GM21515 (cell line): ENCODE measurements at regions not wholly inside any gene's neighbourhood (a gene's known extent, or its start where the extent isn't known, plus 50 kb on each side); places are given as distances from the start of the nearest gene placed in this dataset.

ENCODE experiments used
- ATAC-seq: cut with Tn5 transposase; IDR thresholded peaks from one replicate; pipeline ENCODE4 v1.9.1; 2021; ENCODE audit not compliant: unreplicated experiment

DNA sequence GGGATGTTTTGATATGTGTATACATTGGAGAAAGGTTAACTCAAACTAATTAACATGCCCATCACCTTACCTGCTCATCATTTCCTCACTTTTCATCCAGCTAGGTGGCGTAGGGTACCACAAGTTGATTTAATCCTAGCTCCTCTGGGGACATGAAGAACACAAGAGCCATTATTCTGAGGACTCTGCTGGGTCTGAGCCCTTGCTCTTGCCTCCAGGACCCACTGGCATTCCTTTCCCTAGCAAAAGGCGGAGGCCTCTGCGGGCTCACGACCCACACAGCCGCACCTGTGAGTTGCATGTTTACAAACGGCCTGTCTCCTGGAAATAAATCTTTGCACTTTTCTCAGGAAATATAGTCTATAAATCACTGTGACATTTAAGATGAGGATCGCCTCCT, 871.9 kb downstream of the TBC1D22A start:
- no peak for ATAC-seq

DNA sequence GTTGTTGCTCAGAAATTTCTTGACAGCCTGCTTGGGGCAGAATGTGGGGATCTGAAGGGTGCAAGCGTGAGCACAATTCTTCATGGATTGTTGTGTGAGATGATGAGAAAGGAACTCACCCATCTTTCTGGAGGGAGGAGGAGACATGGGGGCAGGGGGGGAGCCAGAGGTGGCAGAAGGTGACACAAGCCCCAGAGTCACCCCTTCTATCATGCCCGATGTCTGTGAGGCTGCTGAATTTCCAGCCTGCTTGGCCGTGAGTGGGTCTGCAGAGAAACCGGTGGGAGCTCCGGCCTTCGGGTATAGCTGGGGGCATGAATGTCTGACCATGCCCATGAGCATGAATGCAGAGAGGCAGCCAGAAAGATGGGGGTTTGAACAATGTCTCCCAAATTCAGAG, 870.7 kb downstream of the TBC1D22A start:
- no peak for ATAC-seq

DNA sequence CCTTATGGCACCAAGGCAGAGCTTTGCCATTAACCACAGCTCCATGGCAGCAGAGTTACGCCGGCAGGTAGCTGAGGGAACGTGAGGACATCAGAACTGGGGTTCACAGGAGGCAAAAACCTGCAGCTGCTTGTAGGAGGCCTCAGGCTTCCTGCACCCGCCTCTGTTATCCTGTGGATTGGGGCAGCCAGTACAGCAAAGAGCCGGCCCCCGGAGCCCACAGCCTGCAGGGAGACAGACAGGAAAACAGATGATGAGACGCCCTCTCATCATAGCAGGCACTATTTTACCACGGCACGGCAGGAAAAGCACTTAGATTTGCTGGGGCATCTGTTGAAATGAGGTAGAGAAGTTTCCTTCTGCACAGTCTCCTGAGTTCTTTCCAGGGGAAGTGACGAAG, 870.3 kb downstream of the TBC1D22A start:
- ATAC-seq: no peak

DNA sequence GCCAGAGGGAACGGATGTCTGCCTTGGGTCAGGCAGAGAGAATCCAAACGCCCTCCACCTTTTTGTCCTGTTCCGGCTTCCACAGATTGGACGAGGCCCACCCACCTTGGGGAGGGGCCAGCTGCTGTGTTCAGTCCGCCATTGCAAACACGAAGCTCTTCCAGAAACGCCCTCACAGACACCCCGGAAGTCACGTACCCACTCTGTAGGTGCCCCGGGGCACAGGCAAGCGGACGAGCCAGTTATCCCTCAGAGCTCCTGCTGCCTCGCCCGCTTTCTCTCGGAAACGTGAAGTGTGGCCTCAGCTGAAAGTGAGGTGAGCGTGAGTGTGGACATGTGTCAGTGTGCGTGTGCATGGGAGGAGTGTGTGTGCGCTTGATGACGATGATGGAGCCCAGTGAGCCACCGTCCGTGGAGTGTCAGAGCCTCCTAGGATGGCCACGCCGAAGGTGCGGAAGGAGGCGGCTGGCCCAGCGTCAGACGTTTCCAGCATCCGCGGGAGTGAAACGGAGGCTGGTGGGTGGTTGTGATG, 869.2 kb downstream of the TBC1D22A start:
- no peak for ATAC-seq

DNA sequence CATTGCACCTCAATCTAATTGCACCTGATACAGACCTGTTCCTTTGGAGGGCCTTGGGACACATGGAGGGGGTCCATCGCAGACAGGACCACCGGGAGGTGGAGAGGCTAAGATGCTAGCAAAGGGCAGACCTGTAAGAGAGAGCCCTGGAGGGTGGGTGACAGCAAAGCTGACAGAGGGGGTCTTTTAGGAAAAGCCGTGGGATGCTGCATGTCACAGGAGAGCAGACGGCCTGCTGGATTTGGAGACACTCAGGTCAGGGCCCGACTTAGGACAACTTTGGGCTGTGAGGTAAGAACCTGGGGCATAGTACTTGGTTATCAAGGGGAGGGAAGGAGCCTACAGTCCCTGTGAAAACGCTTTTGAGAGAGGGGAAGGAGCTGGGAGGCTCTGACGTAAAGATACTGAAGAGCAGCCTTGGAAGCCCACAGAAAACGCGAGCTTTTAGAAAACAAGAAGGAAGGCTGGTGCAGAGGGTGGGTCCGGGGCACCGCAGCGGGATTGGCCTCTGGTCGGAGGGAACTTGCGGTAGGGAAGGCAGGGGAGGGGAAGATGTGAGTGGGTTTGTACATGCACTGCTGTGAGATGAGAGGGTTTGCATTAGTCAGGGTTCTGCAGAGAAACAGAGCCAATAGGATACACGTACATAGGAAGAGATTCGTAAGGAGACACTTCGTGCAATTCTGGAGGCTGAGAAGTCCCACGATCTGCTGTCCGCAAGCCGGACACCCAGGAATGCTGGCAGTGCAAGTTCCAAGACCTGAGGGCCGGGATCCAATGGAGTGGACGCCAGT, 868.5 kb downstream of the TBC1D22A start:
- ATAC-seq: no peak

DNA sequence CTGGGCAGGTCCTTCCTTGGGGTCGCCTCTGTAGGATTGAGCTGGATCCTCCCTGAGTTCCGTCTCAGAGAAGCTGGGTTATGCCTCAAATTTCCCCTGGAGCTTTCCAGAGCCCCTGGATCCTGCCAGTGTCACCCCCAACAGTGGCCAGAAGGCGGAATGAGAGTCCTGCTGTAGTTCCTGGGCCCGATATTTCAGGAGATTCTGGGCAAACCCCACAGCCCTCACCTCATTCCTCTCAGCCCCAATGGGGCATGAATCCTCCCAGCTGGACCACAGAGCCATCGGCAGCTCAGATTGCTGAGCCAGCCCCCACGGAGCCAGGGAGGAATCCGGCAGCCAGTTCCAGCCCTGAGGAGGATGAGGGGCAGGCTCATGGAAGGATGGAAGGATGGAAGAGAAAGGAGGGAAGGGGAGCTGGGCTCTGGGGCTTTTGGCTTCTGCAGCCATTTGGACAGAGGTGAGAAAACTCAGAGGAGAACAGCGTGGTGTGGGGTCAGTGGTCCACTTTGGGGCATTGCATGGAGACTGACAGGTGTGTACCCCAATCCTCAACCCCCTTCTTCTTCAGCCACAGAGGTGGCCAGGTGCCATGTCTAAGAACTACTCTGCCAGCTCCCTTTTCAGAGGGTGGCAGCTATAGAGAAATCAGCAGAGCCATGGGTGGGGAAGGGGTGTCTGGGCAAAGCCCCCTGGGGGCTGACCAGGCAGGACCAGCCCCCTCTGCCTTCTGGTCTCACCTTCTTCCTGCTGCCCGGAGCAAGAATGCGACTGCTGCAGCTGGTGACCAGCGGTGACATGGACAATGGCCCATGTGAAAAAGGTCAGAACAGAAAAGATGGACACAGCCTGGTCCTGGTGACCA, 867.6 kb downstream of the TBC1D22A start:
- ATAC-seq: no peak

DNA sequence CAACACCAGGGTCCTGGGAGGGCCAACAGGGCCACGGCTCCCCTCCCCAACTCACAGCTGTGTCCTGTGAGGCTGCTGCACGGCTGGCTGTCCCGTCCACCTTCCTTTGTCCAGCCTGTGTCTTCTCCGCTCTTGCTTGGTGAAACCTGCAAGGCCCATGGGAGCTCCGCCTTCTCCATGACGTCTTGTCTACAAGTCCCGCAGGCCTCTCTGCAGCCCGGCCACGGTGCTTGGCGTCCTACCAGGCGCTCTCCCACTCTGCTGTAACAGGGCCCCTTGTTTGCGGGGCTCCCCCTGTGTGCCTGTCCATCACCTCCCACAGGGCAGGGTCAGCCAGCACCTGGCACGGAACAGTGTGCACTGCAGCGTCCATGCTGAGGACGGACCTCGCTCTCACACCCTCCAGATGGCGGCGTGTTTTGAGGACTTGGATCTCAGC, 866.8 kb downstream of the TBC1D22A start:
- ATAC-seq: no peak

DNA sequence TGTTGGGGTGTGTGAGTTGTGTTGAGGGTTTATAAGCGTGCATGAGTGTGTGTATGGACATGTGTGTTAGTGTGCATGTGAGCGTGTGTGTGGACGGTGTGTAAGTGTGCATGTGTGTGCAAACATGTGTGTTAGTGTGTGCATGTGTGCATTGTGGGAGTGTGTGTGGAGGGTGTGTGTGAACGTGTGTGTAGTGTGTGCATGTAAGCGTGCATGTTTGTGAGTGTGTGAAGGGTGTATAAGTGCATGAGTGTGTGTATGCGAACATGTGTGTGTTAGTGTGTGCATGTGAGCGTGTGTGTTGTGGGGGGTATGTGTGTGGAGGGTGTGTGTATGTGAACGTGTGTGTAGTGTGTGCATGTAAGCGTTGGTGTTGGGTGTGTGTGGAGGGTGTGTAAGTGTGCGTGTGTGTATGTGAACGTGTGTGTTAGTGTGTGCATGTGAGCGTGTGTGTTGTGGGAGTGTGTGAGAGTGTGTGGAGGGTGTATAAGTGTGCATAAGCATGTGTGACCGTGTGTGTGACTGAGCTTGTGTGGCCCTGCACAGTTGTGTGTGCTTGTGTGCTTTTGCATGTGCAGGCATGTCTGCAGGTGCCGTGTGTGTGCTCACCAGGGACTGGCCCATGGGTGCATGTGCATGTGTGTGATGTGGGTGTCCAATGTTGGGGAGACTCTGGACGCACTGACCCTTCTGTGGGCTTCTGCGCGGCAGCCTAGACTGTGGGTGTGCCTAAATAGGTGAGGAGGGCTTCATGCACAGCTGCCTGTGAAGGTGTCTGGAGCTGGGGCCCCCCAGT, 866.2 kb downstream of the TBC1D22A start:
- no peak for ATAC-seq

DNA sequence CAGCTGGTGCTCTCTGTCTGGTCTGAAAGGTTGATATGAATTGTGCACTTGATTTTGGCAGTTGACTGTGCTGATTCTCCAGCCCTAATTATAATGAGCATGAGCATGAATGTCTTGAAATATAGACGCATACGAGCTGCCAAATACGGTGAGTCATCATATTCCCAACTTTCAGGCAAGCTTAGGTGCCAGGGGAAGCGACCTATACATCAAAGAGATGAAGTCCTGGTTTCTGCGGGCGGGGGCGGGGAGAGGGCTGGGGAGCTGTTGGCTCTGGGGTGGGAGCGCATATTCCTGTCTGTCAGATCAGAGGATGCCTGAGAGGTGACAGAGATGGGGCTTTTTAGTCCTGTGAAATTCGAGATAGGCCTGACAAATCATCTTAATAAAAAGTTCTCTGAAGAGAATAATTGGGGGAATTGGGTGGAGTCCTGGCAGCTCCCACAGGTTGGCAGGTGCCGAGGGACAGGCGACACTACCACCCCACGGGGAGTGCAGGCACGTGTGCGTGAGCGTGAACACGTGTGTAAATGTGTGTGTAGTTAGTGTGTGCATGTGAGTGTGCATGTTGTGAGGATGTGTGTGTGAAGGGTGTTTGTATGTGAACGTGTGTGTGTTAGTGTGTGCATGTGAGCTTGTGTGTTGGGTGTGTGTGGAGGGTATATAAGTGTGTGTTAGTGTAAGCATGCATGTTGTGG, 865.3 kb downstream of the TBC1D22A start:
- no peak for ATAC-seq

DNA sequence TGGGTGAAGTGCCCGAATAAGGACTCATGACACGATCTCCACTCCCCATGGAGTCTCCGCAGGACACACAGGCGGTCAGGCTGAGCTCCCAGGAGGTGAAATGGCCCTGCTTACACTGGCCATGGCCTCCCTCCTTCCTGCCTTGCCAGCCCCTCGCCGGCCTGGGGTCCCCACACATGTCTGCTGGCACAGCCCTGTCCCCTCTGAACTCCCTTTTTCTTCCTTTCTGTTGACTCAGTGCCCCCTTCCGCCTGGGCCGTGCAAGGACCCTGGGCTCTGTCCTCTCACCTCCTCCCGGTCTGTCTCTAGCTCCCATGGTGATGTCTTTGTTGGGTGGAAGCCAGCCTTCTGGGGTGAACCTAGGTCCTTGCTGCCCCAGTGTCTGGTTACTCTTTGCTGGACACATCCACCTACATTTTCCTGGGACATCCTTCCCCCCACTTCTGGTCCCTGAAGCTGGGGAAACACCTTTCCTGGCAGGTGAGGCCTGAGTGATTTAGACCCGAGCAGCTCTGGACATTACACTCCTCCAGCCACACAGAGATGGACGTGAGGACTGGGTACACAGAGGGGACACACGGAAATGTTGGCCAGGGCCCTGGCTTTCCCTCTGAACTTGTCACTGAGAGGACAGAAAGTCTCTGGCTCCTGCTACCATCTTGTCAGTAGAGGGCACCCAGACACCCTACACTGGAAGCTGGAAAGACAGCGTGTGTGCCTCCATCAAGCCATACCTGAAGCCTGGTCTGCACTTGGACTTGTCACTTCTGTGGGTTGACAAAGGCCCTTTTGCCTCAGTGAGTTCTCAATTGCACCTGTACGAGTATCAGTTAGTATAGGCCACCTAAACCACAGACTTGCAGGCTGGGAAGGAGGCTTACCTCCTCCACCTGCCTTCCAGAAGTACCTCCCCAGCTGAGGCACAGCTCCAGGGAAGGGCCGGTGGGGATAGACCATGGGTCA, 864.3 kb downstream of the TBC1D22A start:
- no peak for ATAC-seq

DNA sequence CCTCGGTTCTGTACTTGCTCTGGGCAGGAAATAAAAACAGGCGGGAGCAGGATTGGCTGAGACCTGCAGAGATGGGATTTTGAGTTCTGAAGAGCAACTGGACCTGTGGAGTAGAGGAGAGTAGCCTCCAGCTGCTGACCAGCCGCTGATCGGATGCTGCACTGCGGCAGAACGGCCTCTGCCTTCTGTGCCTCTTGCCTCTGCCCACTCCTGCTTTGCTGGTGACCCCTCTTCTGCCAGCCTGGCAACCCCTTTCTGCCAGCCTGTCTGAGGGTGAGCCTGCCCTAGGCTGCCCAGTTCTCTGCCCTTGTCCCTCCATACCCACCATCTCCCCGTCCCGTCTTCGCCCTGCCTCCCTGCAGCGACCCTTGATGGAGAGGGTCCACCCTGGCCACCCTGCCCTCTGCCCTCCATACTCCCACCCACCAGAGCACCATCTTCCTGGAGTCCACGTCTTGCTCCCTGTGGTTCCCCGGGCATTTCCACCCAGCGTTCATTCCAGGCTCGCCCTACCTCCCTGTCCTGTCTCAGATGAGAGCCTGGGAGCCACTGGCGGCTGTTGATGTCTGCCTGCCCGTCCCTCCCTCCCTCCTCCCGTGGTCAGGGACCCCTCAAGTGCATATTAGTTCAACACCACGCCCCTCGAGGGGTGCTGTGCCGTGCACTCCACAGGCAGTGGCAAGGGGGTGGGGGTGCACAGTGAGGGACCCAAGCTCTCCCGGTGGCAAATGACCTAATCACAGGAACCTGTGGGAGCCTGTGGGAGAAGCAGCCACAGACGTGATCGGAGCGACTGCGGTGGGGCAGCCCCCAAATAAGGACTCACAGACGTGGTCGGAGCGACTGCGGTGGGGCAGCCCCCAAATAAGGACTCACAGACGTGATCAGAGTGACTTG, 863.3 kb downstream of the TBC1D22A start:
- ATAC-seq: no peak

DNA sequence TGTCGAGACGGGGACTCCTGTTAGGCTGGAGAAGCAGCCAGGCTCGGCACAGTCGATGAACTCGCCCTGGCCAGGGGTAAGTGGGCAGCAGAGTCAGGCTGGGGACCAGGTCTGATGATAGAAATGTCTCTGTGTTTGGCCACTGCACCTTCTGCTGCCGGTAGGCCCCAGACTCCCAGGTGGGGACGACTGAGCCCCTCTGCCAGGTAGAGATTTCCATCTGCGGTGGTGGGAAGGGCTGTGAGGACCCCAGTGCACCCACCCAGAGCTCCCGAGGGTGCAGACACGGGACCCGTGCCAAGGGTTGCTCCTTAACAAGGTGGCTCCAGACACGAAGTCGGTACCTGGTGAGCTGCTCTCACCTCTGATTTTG, 862.5 kb downstream of the TBC1D22A start:
- no peak for ATAC-seq

DNA sequence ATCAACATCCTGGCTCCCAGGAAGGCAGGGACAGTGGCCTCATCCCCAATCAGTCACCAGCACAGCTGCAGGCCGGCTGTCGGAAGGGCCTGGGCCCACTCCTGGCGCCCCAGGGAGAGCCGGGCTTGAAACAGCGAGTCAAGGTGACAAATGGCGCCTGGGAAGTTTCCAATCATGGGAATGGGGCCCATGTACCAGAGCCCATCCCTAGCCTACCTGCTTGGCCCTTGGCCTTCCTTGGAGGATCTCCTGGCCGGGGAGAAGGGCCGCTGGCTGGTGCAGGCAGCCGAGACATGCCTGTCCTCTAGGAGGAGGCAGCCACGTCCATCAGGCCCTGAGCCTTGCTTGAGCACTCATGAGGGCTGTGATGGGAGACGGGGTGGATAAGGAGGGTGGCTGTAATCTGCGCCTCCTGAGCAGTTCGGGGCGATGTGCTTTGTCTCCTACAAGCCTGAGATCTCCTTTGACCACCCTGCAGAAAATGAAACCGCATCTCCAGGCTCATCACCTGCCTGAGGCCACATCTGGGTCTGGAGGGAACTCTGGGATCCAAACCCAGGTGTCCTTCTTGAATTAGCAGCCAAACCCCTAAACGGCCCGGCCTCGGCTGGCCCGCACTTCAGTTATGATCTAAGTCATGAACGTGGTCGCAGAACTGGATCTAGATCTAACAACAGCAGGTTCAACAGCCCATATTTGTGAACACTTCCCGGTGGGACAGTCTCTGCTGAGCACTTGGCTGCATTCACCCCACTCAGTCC, 862.0 kb downstream of the TBC1D22A start:
- ATAC-seq: no peak

DNA sequence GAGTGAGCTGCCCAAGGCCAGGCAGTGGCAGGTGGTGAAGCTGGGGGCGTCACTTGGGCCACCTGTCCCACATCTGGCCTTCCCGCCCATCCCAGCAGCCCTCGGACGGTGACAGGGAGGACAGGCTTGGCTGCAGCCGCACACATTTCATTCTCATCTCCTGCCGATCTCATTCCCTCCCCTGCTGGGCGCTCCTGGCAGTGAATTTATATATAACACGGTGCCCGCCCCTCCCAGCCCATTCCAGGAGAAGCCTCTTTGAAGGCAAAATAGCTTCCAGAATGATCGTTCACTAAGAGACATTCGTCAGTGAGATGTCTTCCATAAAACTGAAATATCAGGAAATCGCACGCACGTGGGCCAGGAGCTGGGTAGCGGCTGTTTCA, 861.3 kb downstream of the TBC1D22A start:
- no peak for ATAC-seq

DNA sequence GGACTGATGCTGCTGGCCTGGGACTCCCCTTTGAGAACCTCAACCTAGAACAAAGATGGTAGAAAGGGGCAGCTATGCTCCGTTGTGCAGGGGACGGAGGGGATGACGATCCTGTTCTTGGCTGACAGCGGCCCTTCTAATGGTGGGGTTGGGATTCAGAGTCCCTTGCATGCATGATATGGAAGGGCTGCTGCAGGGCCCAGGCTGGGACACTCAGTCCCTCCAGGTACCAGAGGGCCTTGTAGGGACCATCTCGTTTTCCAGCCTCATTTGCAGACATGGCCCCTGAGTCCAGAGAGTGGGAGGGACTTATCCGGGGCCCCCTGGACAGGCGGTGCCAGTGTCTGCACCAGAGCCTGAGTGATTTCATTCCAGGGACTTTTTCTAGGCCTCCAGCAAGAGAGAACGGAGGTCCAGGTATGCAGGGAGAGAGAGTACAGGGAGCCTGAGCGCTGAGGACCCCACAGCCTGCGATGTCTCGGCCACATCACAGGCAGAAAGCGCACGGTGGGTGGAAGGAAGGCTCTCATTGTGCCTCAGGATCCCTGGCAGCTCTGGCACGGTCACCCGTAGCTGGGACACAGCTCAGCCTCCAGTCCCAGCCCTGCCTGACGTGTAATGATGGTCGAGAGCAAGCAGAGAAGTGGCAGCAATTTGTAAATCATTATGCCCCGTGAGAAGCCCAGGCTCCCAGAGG, 860.8 kb downstream of the TBC1D22A start:
- no peak for ATAC-seq

DNA sequence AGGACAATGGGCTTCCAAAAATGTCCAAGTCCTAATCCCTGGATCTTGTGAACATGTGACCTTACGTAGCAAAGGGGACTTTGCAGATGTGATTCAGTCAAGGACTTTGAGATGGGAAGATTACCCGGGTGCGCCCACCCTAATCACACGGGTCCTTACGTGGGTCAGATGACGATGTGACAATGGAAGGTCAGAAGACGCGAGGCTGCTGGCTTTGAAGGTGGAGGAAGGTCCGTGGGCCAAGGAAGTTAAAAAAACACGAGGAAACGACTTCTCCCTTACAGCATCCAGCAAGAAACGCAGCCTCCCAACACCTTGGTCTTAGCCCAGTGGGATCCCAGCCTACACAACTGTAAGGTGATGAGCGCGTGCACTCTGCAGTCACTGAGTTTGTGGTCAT, 860.1 kb downstream of the TBC1D22A start:
- ATAC-seq: no peak

DNA sequence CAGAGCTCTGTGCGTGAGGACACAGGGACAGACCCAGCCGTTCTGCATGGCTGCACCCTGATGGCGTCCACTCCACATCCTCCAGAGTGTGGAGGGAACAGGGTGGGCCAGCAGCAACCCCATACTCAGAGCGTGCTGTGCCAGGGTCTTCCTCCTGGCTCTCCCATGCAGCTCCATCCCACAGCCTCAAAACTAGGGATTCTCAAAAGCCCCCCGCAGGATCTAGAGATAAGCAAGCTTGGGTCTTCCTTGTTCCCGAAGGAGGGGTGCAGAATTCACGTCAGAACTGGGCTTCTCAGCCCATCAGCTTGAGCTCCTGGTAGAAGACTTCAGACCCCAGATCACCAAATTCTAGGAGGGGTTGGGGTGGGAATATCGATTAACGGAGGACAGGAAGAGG, 858.8 kb downstream of the TBC1D22A start:
- ATAC-seq: no peak
